Naive thymus-derived CD8-positive, alpha-beta T cell (primary cell): ENCODE measurements at regions not wholly inside any gene's neighbourhood (a gene's known extent, or its start where the extent isn't known, plus 50 kb on each side); places are given as distances from the start of the nearest gene placed in this dataset.

Experiments used
- ATAC-seq, 2 donors: fragments of 150-1000 bp; cut with Tn5 transposase in 1 of 2; sonication (Bioruptor Pico), chemical (Tn5 transposase) in 1 of 2; 1 replicate in 1 of 2; 2 replicates in 1 of 2; pipeline ENCODE4 v1.10.0; 2021; ENCODE audit warnings: mild to moderate bottlenecking in 2 of 2, moderate library complexity in 2 of 2
- POLR2A ChIA-PET: fragments of 350-600 bp; sonication (Branson Sonifier 250); formaldehyde crosslinking; loops from one replicate; lab custom pipeline; 2021; ENCODE audit warnings: antibody characterized with exemption; lab: Charles Lee
- DNase-seq, 10 donors: peaks; one replicate each; pipeline versions ENCODE4 v3.0.0 to v3.0.0-alpha.2; 2020 to 2022
- H3K27ac Mint-ChIP-seq, 10 donors: one replicate each; pipeline ENCODE4 v1.8.0; 2020 to 2022; ENCODE audit warnings: mild to moderate bottlenecking in 10 of 10, mixed read lengths in 10 of 10, moderate library complexity in 4 of 10, inconsistent platforms in 1 of 10
- H3K27me3 Mint-ChIP-seq, 5 donors: one replicate each; pipeline ENCODE4 v1.8.0; 2021 to 2022; ENCODE audit warnings: mixed read lengths in 5 of 5
- H3K36me3 Mint-ChIP-seq, 3 donors: one replicate each; pipeline ENCODE4 v1.8.0; 2020 to 2022; ENCODE audit warnings: mixed read lengths in 3 of 3, mild to moderate bottlenecking in 2 of 3, inconsistent platforms in 1 of 3
- H3K4me1 Mint-ChIP-seq, 4 donors: one replicate each; pipeline ENCODE4 v1.8.0; 2021 to 2022; ENCODE audit warnings: mixed read lengths in 4 of 4
- H3K4me3 Mint-ChIP-seq, 10 donors: one replicate each; pipeline ENCODE4 v1.8.0; 2020 to 2022; ENCODE audit warnings: mild to moderate bottlenecking in 10 of 10, mixed read lengths in 10 of 10, moderate library complexity in 6 of 10, inconsistent platforms in 1 of 10
- H3K9me3 Mint-ChIP-seq, 9 donors: one replicate each; pipeline ENCODE4 v1.8.0; 2020 to 2022; ENCODE audit warnings: mixed read lengths in 9 of 9, mild to moderate bottlenecking in 3 of 9, inconsistent platforms in 1 of 9, moderate library complexity in 1 of 9

GRCh38 chr16:25494292-25494691 lies 197.5 kb upstream of the HS3ST4 start:
- H3K4me1 Mint-ChIP-seq: no peaks in the 10 kb centered on the region
- DNase-seq (no peak), ATAC-seq (no peak)
- H3K4me3 Mint-ChIP-seq: no peak overlapping the region
- H3K27me3 Mint-ChIP-seq: peaks cover 9 to 67% (median 19%) of the 10 kb centered on the region in 5 donors
- POLR2A ChIA-PET: no interaction called here
- H3K27ac Mint-ChIP-seq: no peak overlapping the region
- H3K9me3 Mint-ChIP-seq: peaks cover 0 to 8% (median 0%) of the 10 kb centered on the region in 9 donors
- H3K36me3 Mint-ChIP-seq: peaks cover 0 to 4% (median 0%) of the 10 kb centered on the region in 3 donors

- H3K36me3 Mint-ChIP-seq: peaks cover 0 to 5% (median 0%) of the 10 kb centered on the region in 3 donors
- H3K4me1 Mint-ChIP-seq: no peaks in the 10 kb centered on the region
- ATAC-seq: no peak
- POLR2A ChIA-PET: no interaction called here
- no peak for DNase-seq
- peaks cover 0 to 12% (median 0%) of the 10 kb centered on the region in 9 donors for H3K9me3 Mint-ChIP-seq
- no peak overlapping the region for H3K27ac Mint-ChIP-seq
- no peak overlapping the region for H3K4me3 Mint-ChIP-seq
- peaks cover 13 to 68% (median 17%) of the 10 kb centered on the region in 5 donors for H3K27me3 Mint-ChIP-seq
Observed at GRCh38 chr16:25493136-25493811, 198.5 kb upstream of the HS3ST4 start.

- Mint-ChIP-seq H3K27ac (no peak overlapping the region), H3K36me3 (peaks cover 0 to 5% (median 0%) of the 10 kb centered on the region in 3 donors), H3K4me1 (no peaks in the 10 kb centered on the region), H3K27me3 (peaks cover 9 to 73% (median 15%) of the 10 kb centered on the region in 5 donors), H3K9me3 (peaks cover 0 to 33% (median 11%) of the 10 kb centered on the region in 9 donors), H3K4me3 (no peak overlapping the region)
- ATAC-seq: no peak
- peak in 1 of 10 donors; percentile 61 for DNase-seq
- POLR2A ChIA-PET: no interaction called here
Observed at GRCh38 chr16:25488435-25488834, 203.3 kb upstream of the HS3ST4 start.

- POLR2A ChIA-PET: no interaction called here
- Mint-ChIP-seq H3K4me3 (no peak overlapping the region), H3K9me3 (peaks cover 0 to 33% (median 11%) of the 10 kb centered on the region in 9 donors), H3K27ac (no peak overlapping the region), H3K27me3 (peaks cover 9 to 73% (median 15%) of the 10 kb centered on the region in 5 donors), H3K36me3 (peaks cover 0 to 5% (median 0%) of the 10 kb centered on the region in 3 donors), H3K4me1 (no peaks in the 10 kb centered on the region)
- ATAC-seq (no peak), DNase-seq (no peak)
Observed at GRCh38 chr16:25487888-25488287, 203.9 kb upstream of the HS3ST4 start.

- H3K4me3 Mint-ChIP-seq: no peak overlapping the region
- POLR2A ChIA-PET: no interaction called here
- DNase-seq (no peak), ATAC-seq (no peak)
- peaks cover 4 to 27% (median 7%) of the 10 kb centered on the region in 5 donors for H3K27me3 Mint-ChIP-seq
- no peak overlapping the region for H3K27ac Mint-ChIP-seq
- H3K4me1 Mint-ChIP-seq: no peaks in the 10 kb centered on the region
- peaks cover 0 to 6% (median 1%) of the 10 kb centered on the region in 9 donors for H3K9me3 Mint-ChIP-seq
- H3K36me3 Mint-ChIP-seq: no peaks in the 10 kb centered on the region
Observed at GRCh38 chr16:25481636-25482035, 210.1 kb upstream of the HS3ST4 start.

GRCh38 chr16:25478476-25478875 lies 213.3 kb upstream of the HS3ST4 start:
- no peaks in the 10 kb centered on the region for H3K36me3 Mint-ChIP-seq
- no peak overlapping the region for H3K4me3 Mint-ChIP-seq
- POLR2A ChIA-PET: no interaction called here
- H3K4me1 Mint-ChIP-seq: no peaks in the 10 kb centered on the region
- no peak overlapping the region for H3K27ac Mint-ChIP-seq
- no peaks in the 10 kb centered on the region for H3K9me3 Mint-ChIP-seq
- DNase-seq (no peak), ATAC-seq (no peak)
- peaks cover 4 to 31% (median 16%) of the 10 kb centered on the region in 5 donors for H3K27me3 Mint-ChIP-seq

GRCh38 chr16:25464058-25464457 lies 206.4 kb upstream of the ZKSCAN2 start:
- H3K36me3 Mint-ChIP-seq: no peaks in the 10 kb centered on the region
- peaks cover 4 to 21% (median 14%) of the 10 kb centered on the region in 5 donors for H3K27me3 Mint-ChIP-seq
- DNase-seq (no peak), ATAC-seq (no peak)
- H3K9me3 Mint-ChIP-seq: no peaks in the 10 kb centered on the region
- no peak overlapping the region for H3K4me3 Mint-ChIP-seq
- H3K27ac Mint-ChIP-seq: no peak overlapping the region
- POLR2A ChIA-PET: no interaction called here
- no peaks in the 10 kb centered on the region for H3K4me1 Mint-ChIP-seq

- H3K9me3 Mint-ChIP-seq: peaks cover 5 to 30% (median 13%) of the 10 kb centered on the region in 9 donors
- POLR2A ChIA-PET: no interaction called here
- peaks cover 2 to 24% (median 6%) of the 10 kb centered on the region in 5 donors for H3K27me3 Mint-ChIP-seq
- DNase-seq (no peak), ATAC-seq (no peak)
- peaks cover 0 to 17% (median 0%) of the 10 kb centered on the region in 3 donors for H3K36me3 Mint-ChIP-seq
- H3K27ac Mint-ChIP-seq: peak overlapping the region in 1 of 10 donors; percentile 2
- H3K4me3 Mint-ChIP-seq: no peak overlapping the region
- H3K4me1 Mint-ChIP-seq: no peaks in the 10 kb centered on the region
Observed at GRCh38 chr16:25449802-25450201, 192.2 kb upstream of the ZKSCAN2 start.

GRCh38 chr16:25443994-25444393 lies 186.3 kb upstream of the ZKSCAN2 start:
- no peak for DNase-seq
- Mint-ChIP-seq H3K27me3 (peaks cover 18 to 47% (median 35%) of the 10 kb centered on the region in 5 donors), H3K4me3 (no peak overlapping the region), H3K9me3 (peaks cover 5 to 19% (median 14%) of the 10 kb centered on the region in 9 donors), H3K27ac (no peak overlapping the region), H3K4me1 (no peaks in the 10 kb centered on the region), H3K36me3 (peaks cover 0 to 17% (median 0%) of the 10 kb centered on the region in 3 donors)
- no peak for ATAC-seq
- POLR2A ChIA-PET: no interaction called here

GRCh38 chr16:25434064-25434463 lies 176.4 kb upstream of the ZKSCAN2 start:
- H3K36me3 Mint-ChIP-seq: no peaks in the 10 kb centered on the region
- ATAC-seq (no peak), DNase-seq (no peak)
- no peaks in the 10 kb centered on the region for H3K4me1 Mint-ChIP-seq
- no peak overlapping the region for H3K27ac Mint-ChIP-seq
- H3K4me3 Mint-ChIP-seq: no peak overlapping the region
- no peaks in the 10 kb centered on the region for H3K9me3 Mint-ChIP-seq
- POLR2A ChIA-PET: no interaction called here
- peaks cover 2 to 20% (median 9%) of the 10 kb centered on the region in 5 donors for H3K27me3 Mint-ChIP-seq

- POLR2A ChIA-PET: no interaction called here
- DNase-seq (no peak), ATAC-seq (no peak)
- H3K27me3 Mint-ChIP-seq: peaks cover 2 to 20% (median 4%) of the 10 kb centered on the region in 5 donors
- H3K4me1 Mint-ChIP-seq: no peaks in the 10 kb centered on the region
- H3K27ac Mint-ChIP-seq: no peak overlapping the region
- peaks cover 0 to 3% (median 2%) of the 10 kb centered on the region in 9 donors for H3K9me3 Mint-ChIP-seq
- H3K4me3 Mint-ChIP-seq: no peak overlapping the region
- peaks cover 0 to 3% (median 0%) of the 10 kb centered on the region in 3 donors for H3K36me3 Mint-ChIP-seq
Observed at GRCh38 chr16:25433388-25433787, 175.7 kb upstream of the ZKSCAN2 start.

GRCh38 chr16:25431472-25431871 lies 173.8 kb upstream of the ZKSCAN2 start:
- ATAC-seq (no peak), DNase-seq (no peak)
- POLR2A ChIA-PET: no interaction called here

GRCh38 chr16:25426829-25427228 lies 169.2 kb upstream of the ZKSCAN2 start:
- no peak for DNase-seq
- POLR2A ChIA-PET: no interaction called here
- H3K4me1 Mint-ChIP-seq: no peaks in the 10 kb centered on the region
- no peak for ATAC-seq
- H3K4me3 Mint-ChIP-seq: no peak overlapping the region
- no peak overlapping the region for H3K27ac Mint-ChIP-seq
- H3K9me3 Mint-ChIP-seq: peaks cover 0 to 17% (median 9%) of the 10 kb centered on the region in 9 donors
- peaks cover 0 to 6% (median 0%) of the 10 kb centered on the region in 3 donors for H3K36me3 Mint-ChIP-seq
- H3K27me3 Mint-ChIP-seq: peaks cover 5 to 22% (median 8%) of the 10 kb centered on the region in 5 donors

More at GRCh38 chr16:25431472-25431871, 173.8 kb upstream of the ZKSCAN2 start:
- Mint-ChIP-seq H3K9me3 (peaks cover 0 to 17% (median 9%) of the 10 kb centered on the region in 9 donors), H3K4me3 (no peak overlapping the region), H3K27me3 (peaks cover 2 to 20% (median 4%) of the 10 kb centered on the region in 5 donors), H3K27ac (no peak overlapping the region), H3K36me3 (peaks cover 0 to 6% (median 0%) of the 10 kb centered on the region in 3 donors), H3K4me1 (no peaks in the 10 kb centered on the region)
